ENCODE measurements at regions not wholly inside any gene's neighbourhood (a gene's known extent, or its start where the extent isn't known, plus 50 kb on each side); places are given as distances from the start of the nearest gene placed in this dataset.

DNA sequence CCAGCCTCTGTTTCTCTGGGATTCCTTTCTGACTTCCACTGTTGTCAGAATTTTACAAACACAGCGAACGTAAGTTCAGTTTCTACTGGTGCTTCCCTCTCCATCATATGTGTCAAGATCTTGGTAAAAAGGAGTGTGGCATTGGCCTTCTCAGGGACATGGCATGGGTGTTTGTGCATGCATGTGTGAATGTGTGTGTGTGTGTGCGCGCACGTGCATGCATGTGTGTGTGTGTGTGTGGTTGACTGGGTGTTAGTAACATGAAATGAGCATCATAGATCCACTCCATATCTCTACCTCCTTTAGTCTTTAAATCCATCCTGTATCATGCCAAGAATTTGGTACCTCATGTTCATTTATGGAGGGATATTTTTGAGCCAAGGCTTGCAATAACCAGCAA, 411.3 kb downstream of the NPHP4 start:
- ChIA-PET CTCF (no interaction called here), POLR2A (no interaction called here)
- Mint-ChIP-seq H3K36me3 (ENCODE audit: low read depth) (no peaks in the 10 kb centered on the region), H3K27ac (no peak overlapping the region), H3K27me3 (peaks cover 10% of the 10 kb centered on the region), H3K9me3 (no peaks in the 10 kb centered on the region), H3K4me3 (no peak overlapping the region), H3K4me1 (no peaks in the 10 kb centered on the region)
- no peak for TF ChIP-seq CTCF (IDR thresholded peaks at IDR 0.05)
- intact Hi-C loops (cut with micrococcal nuclease) = no loop called here
- ATAC-seq (ENCODE audit: low read depth) = no peak
- DNase-seq = no peak

DNA sequence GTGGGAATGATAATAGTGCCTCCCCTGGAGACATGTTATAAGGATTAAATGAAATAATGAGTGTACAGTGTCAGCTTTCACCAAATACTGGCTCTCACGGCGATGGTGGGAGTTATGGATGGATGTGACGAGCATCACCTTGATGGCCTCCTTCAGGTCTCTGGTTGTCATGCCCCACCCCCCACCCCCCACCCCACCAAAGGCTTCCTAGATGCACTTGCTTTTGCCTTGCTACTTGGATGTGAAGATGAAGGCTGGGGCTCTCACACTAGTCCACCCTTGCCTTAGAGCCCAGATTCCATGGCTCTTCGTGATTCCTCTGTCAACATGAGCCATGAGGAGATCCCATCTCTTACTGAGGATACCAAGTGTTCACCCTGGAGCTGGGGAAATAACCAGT, 412.3 kb downstream of the NPHP4 start:
- intact Hi-C loops (cut with micrococcal nuclease) = no loop called here
- no peaks in the 10 kb centered on the region for H3K36me3 Mint-ChIP-seq (ENCODE audit: low read depth)
- H3K4me1 Mint-ChIP-seq = no peaks in the 10 kb centered on the region
- no peak overlapping the region for H3K27ac Mint-ChIP-seq
- H3K9me3 Mint-ChIP-seq = no peaks in the 10 kb centered on the region
- H3K27me3 Mint-ChIP-seq = peaks cover 10% of the 10 kb centered on the region
- ChIA-PET CTCF (no interaction called here), POLR2A (no interaction called here)
- TF ChIP-seq CTCF (IDR thresholded peaks at IDR 0.05) = no peak
- no peak overlapping the region for H3K4me3 Mint-ChIP-seq
- no peak for DNase-seq
- ATAC-seq (ENCODE audit: low read depth) = no peak

DNA sequence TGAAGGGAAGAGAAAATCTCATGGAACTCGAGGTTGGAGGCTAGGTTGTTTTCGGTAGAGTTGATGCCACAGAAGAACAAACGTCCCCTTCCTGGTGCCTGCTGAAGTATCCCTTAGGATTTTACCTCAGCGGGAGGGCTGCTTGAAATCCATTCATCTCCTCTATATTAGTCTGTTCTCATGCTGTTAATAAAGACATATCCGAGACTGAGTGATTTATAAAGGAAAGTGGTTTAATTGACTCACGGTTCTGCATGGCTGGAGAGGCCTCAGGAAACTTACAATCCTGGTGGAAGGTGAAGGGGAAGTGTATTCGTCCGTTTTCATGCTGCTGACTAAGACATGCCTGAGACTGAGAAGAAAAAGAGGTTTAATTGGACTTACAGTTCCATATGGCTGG, 413.5 kb downstream of the NPHP4 start:
- Mint-ChIP-seq H3K9me3 (no peaks in the 10 kb centered on the region), H3K27ac (no peak overlapping the region), H3K4me3 (no peak overlapping the region), H3K27me3 (peaks cover 10% of the 10 kb centered on the region), H3K36me3 (ENCODE audit: low read depth) (no peaks in the 10 kb centered on the region), H3K4me1 (no peaks in the 10 kb centered on the region)
- no peak for ATAC-seq (ENCODE audit: low read depth)
- ChIA-PET CTCF (no interaction called here), POLR2A (no interaction called here)
- no peak for TF ChIP-seq CTCF (IDR thresholded peaks at IDR 0.05)
- DNase-seq = no peak
- intact Hi-C loops (cut with micrococcal nuclease) = no loop called here

- DNase-seq (no peak), ATAC-seq (ENCODE audit: low read depth) (no peak)
- no peaks in the 10 kb centered on the region for H3K4me1 Mint-ChIP-seq
- ChIA-PET POLR2A (no interaction called here), CTCF (no interaction called here)
- no peaks in the 10 kb centered on the region for H3K9me3 Mint-ChIP-seq
- H3K4me3 Mint-ChIP-seq = no peak overlapping the region
- intact Hi-C loops (cut with micrococcal nuclease) = no loop called here
- no peak overlapping the region for H3K27ac Mint-ChIP-seq
- H3K36me3 Mint-ChIP-seq (ENCODE audit: low read depth) = no peaks in the 10 kb centered on the region
- no peak for TF ChIP-seq CTCF (IDR thresholded peaks at IDR 0.05)
- peaks cover 10% of the 10 kb centered on the region for H3K27me3 Mint-ChIP-seq
Measured at GRCh38 chr1:5577255-5578040, 414.8 kb downstream of the NPHP4 start.

DNA sequence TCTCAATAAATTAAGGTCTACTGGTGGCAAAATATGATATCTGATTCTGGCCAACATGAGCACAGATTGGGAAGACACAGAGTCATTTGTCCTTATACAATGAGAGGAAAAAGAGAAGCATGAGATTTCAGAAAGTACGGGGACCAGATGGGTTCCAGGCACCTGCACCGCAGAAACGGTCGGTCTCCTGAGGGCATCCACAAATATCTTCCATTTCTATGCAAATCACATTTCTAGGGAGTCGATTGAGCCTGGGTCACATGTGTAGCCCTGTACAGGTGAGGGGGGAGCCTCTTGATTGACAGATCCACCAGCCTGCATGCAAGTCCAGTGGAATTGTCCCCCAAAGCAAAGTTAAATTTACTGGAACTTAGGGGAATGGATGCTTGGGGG, 415.6 kb downstream of the NPHP4 start:
- ATAC-seq (ENCODE audit: low read depth) = no peak
- POLR2A ChIA-PET = no interaction called here
- no peak overlapping the region for H3K27ac Mint-ChIP-seq
- DNase-seq = no peak
- H3K27me3 Mint-ChIP-seq = peaks cover 10% of the 10 kb centered on the region
- no peak overlapping the region for H3K4me3 Mint-ChIP-seq
- no peaks in the 10 kb centered on the region for H3K9me3 Mint-ChIP-seq
- no peaks in the 10 kb centered on the region for H3K4me1 Mint-ChIP-seq
- intact Hi-C loops (cut with micrococcal nuclease) = no loop called here
- no peak for TF ChIP-seq CTCF (IDR thresholded peaks at IDR 0.05)
- CTCF ChIA-PET = no interaction called here
- H3K36me3 Mint-ChIP-seq (ENCODE audit: low read depth) = no peaks in the 10 kb centered on the region

All from activated B cell treated with CpG ODN at 0.5 μM for 24 hours (primary cell).